Activated CD4-positive, alpha-beta memory T cell treated with anti-CD3 and anti-CD28 coated beads for 36 hours (primary cell): ENCODE measurements at regions not wholly inside any gene's neighbourhood (a gene's known extent, or its start where the extent isn't known, plus 50 kb on each side); places are given as distances from the start of the nearest gene placed in this dataset.

Experiments
- CTCF ChIA-PET: fragments of 350-600 bp; sonication (Branson Sonifier 250); formaldehyde crosslinking; loops from one replicate; lab custom pipeline; 2021; ENCODE audit warnings: antibody characterized with exemption, inconsistent platforms; lab: Charles Lee
- POLR2A ChIA-PET: fragments of 350-600 bp; sonication (Branson Sonifier 250); formaldehyde crosslinking; loops from one replicate; lab custom pipeline; 2021; ENCODE audit warnings: antibody characterized with exemption; lab: Charles Lee
- DNase-seq: peaks from one replicate; pipeline ENCODE4 v3.0.0-alpha.2; 2020
- H3K27ac Mint-ChIP-seq: one replicate; pipeline ENCODE4 v1.8.0; 2021; ENCODE audit warnings: mixed read lengths
- H3K27me3 Mint-ChIP-seq: one replicate; pipeline ENCODE4 v1.8.0; 2021; ENCODE audit warnings: mixed read lengths
- H3K36me3 Mint-ChIP-seq: one replicate; pipeline ENCODE4 v1.8.0; 2021; ENCODE audit warnings: mixed read lengths
- H3K4me1 Mint-ChIP-seq: one replicate; pipeline ENCODE4 v1.8.0; 2021; ENCODE audit warnings: low read depth, mixed read lengths
- H3K4me3 Mint-ChIP-seq: one replicate; pipeline ENCODE4 v1.8.0; 2021; ENCODE audit warnings: mild to moderate bottlenecking, mixed read lengths
- H3K9me3 Mint-ChIP-seq: one replicate; pipeline ENCODE4 v1.8.0; 2021; ENCODE audit warnings: mixed read lengths
- intact Hi-C: fragments of 100-400 bp; cut with micrococcal nuclease; formaldehyde crosslinking; loops from one replicate; pipeline ENCODE4 v1.15.1; 2023

DNA sequence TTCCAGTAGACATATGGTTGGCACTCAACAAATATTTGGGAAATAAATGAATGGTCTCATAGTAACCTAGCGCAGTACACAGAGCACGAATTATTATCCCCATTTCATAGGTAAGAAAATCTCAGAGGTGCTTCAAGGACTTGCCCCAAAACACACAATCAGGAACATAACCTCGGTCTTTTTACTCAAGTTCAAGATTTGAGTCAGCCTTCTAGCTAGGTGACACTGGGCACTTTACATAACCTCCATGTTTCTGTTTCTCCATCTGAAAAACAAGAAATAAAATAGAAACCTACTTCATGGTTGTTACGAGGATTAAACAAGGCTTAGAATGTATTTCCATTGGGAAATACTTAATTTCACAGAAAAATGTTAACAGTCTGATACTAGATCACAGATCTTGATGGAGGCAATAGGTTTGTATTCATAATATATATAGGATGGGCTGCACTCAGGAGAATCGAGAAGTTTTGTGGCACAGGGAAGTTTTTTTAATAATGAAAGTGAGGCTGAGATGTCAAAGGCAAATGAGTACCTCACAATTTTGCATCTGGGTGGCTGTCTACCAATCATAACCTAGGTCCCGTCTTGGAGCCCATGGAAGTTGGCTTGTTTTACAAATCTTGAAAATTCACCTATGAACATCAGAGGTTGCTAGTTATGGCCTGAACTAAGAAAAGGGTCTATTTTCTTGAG lies 147.4 kb upstream of the ZC3H12C start:
- CTCF ChIA-PET = no interaction called here
- H3K4me3 Mint-ChIP-seq = no peak overlapping the region
- H3K9me3 Mint-ChIP-seq = no peaks in the 10 kb centered on the region
- peaks cover 2% of the 10 kb centered on the region for H3K4me1 Mint-ChIP-seq
- no peaks in the 10 kb centered on the region for H3K27me3 Mint-ChIP-seq
- no peak overlapping the region for H3K27ac Mint-ChIP-seq
- no peak for DNase-seq
- POLR2A ChIA-PET = no interaction called here
- intact Hi-C loops = loop anchor here (2.0 to 5.0 kb wide), 5 partner anchors 132 to 487 kb away; partner anchors contain the start of gene ZC3H12C
- H3K36me3 Mint-ChIP-seq = no peaks in the 10 kb centered on the region

DNA sequence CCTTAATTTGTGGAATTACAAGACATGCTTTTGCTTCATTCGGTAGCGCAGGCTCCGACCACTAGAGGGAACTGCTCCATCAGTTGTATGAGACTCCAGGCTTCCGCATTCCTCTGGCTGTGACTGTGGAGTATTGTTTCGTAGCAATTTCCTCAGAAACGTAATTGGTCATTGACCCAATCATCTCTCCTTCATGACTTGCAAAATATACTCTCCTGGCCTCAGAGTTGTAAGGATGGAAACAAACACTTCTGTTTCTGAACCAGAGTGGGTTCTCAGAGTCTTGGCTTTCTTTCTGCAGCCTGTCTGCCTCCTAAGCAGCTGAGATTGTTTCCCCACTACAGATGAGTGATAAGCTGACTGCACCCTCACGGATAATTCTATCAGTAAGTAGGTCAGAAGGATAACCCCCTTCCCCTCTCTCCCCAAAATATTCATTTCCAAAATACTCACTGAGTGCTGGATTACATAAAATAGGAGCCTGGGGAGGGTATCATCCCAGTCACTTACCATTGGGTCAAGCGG lies 146.8 kb upstream of the ZC3H12C start:
- Mint-ChIP-seq H3K27me3 (no peaks in the 10 kb centered on the region), H3K9me3 (no peaks in the 10 kb centered on the region), H3K36me3 (no peaks in the 10 kb centered on the region), H3K4me1 (peaks cover 2% of the 10 kb centered on the region), H3K4me3 (no peak overlapping the region), H3K27ac (no peak overlapping the region)
- intact Hi-C loops = loop anchor here (2.0 to 5.0 kb wide), 5 partner anchors 131 to 486 kb away; partner anchors contain the start of gene ZC3H12C
- ChIA-PET CTCF (interaction anchor here (0.8 kb wide), 1 partner anchor 132 kb away, joined by 3 read pairs; no protein-coding TSS in a partner anchor), POLR2A (no interaction called here)
- DNase-seq = peak; percentile 70

DNA sequence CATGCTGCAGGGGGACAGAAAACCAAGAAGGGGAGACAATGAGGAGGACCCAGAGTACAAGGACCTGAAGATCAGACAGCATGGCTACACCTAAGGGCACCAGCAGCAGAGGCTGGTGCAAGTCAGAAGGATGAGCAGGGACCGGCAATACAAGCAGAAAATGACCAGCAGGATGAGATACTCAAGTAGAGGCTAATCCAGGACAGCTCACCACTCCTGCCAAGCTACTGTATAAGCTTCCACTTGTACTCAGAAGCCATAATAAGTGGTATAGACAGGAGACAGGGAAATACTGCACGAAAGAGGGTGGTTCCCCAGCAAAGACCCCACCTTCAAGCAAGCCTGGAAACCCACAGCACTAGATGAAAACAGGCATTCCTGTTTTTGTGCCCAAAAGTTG lies 138.7 kb upstream of the ZC3H12C start:
- H3K4me3 Mint-ChIP-seq = no peak overlapping the region
- H3K9me3 Mint-ChIP-seq = no peaks in the 10 kb centered on the region
- intact Hi-C loops = no loop called here

GRCh38 chr11:109956124-109956793 lies 136.9 kb upstream of the ZC3H12C start:
- CTCF ChIA-PET = interaction anchor here (0.9 kb wide), 1 partner anchor 11 kb away, joined by 3 read pairs; no protein-coding TSS in a partner anchor
- H3K27ac Mint-ChIP-seq = no peak overlapping the region
- intact Hi-C loops = no loop called here

More for the DNA sequence above, 138.7 kb upstream of the ZC3H12C start:
- ChIA-PET POLR2A (no interaction called here), CTCF (interaction anchor here (0.6 kb wide), 1 partner anchor 1925 kb away, joined by 3 read pairs; no protein-coding TSS in a partner anchor)
- Mint-ChIP-seq H3K36me3 (no peaks in the 10 kb centered on the region), H3K27ac (no peak overlapping the region), H3K4me1 (no peaks in the 10 kb centered on the region), H3K27me3 (peaks cover 4% of the 10 kb centered on the region)
- DNase-seq = no peak

DNA sequence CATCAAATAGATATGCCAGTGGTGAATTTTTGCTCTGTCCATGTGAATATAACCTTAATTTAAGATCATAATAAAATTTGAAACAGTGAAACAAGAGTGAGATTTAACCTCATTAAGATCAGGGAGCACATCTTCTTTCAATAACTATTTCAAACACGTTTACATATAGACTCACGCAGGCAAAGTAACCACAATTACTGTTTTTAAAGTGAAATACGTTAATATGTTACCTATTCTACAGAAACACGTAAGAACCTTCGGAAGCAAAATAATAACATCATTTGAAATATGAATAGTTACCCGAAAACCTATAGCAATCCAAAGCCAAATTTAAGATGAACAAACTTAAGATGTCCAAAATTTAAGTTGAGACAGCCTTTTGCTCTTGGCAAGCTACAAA lies 136.2 kb upstream of the ZC3H12C start:
- Mint-ChIP-seq H3K27me3 (peaks cover 4% of the 10 kb centered on the region), H3K36me3 (no peaks in the 10 kb centered on the region), H3K4me3 (no peak overlapping the region), H3K27ac (no peak overlapping the region), H3K9me3 (no peaks in the 10 kb centered on the region), H3K4me1 (no peaks in the 10 kb centered on the region)
- intact Hi-C loops = no loop called here
- ChIA-PET POLR2A (no interaction called here), CTCF (no interaction called here)
- no peak for DNase-seq

More at GRCh38 chr11:109956124-109956793, 136.9 kb upstream of the ZC3H12C start:
- H3K4me1 Mint-ChIP-seq = no peaks in the 10 kb centered on the region
- H3K9me3 Mint-ChIP-seq = no peaks in the 10 kb centered on the region
- POLR2A ChIA-PET = no interaction called here
- peaks cover 4% of the 10 kb centered on the region for H3K27me3 Mint-ChIP-seq
- no peak overlapping the region for H3K4me3 Mint-ChIP-seq
- DNase-seq = no peak
- H3K36me3 Mint-ChIP-seq = no peaks in the 10 kb centered on the region

- Mint-ChIP-seq H3K9me3 (no peaks in the 10 kb centered on the region), H3K27ac (no peak overlapping the region), H3K27me3 (peaks cover under 1% of the 10 kb centered on the region), H3K36me3 (no peaks in the 10 kb centered on the region), H3K4me3 (no peak overlapping the region), H3K4me1 (no peaks in the 10 kb centered on the region)
- POLR2A ChIA-PET = no interaction called here
- CTCF ChIA-PET = no interaction called here
- DNase-seq = no peak
- intact Hi-C loops = no loop called here
Observed at GRCh38 chr11:109957601-109958000, 135.6 kb upstream of the ZC3H12C start.

DNA sequence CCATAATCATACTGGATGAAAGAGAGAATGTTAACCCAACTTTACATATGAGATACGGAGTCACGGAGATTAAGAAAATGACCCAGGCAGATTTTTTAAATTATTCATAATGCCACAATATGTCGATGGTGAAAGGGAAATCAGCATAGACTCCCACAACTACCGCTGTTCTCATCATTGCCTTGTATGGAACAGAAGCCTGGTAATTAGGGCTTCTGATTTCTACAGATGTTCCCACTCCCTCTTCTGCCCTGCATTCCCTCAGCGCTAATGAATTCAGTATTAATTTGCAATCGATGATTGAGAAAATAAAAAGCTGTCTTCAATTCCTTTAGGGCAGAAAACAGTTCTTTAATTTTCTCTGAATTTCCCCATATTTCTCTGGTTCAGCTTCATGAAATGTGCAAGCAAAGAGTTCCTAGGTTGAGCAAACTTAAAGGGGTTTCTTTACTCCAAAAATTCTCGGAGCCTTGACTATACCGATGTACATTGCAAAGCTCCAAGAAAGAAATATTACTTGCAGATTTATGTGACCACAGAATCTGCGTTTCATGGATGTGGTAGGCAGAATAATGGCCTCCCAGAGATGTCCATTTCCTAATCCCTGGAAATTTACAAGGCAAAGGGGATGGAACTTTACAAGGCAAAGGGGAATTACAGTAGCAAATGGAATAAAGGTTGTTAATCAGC lies 134.9 kb upstream of the ZC3H12C start:
- intact Hi-C loops = no loop called here
- no peaks in the 10 kb centered on the region for H3K36me3 Mint-ChIP-seq
- CTCF ChIA-PET = no interaction called here
- H3K9me3 Mint-ChIP-seq = no peaks in the 10 kb centered on the region
- H3K27me3 Mint-ChIP-seq = no peaks in the 10 kb centered on the region
- POLR2A ChIA-PET = no interaction called here
- no peak for DNase-seq
- no peak overlapping the region for H3K27ac Mint-ChIP-seq
- no peak overlapping the region for H3K4me3 Mint-ChIP-seq
- H3K4me1 Mint-ChIP-seq = no peaks in the 10 kb centered on the region

DNA sequence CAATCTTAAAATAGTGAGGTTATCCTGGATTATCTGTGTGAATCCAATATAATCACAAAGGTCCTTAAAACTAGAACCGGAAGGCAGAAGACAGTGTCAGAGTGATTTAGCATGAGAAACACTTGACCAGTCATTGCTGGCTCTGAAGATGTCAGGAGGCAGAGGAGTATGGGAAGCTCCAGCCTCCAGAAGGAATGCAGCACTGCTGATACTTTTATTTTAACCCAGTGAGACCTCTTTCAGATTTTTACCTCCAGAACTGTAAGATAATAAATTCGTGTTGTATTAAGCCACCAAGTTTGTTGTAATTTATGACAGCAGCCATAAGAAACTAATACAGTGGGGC lies 134.4 kb upstream of the ZC3H12C start:
- no peaks in the 10 kb centered on the region for H3K36me3 Mint-ChIP-seq
- H3K4me1 Mint-ChIP-seq = no peaks in the 10 kb centered on the region
- no peak overlapping the region for H3K27ac Mint-ChIP-seq
- no peaks in the 10 kb centered on the region for H3K9me3 Mint-ChIP-seq
- intact Hi-C loops = no loop called here
- no peaks in the 10 kb centered on the region for H3K27me3 Mint-ChIP-seq
- CTCF ChIA-PET = no interaction called here
- POLR2A ChIA-PET = no interaction called here
- no peak for DNase-seq
- no peak overlapping the region for H3K4me3 Mint-ChIP-seq

DNA sequence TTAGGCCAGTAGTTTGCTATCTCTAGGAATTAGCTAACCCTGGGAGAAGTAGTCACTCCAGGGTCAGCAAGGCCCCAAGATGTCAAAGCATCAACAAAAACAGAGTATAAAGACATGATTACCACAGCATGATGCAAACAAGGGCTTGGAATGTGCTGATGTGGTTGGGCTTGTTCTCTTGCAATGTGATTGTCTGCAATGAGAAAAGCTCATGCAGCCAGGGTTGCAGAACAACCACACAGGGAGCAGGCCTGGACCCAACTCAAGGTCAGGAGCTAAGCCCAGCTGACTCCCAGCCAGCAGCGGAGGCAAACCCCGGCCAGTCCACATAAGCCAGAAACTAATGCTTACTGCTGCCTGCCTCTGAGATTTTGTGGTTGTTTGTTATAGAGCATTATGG lies 132.4 kb upstream of the ZC3H12C start:
- H3K9me3 Mint-ChIP-seq = peaks cover 2% of the 10 kb centered on the region
- intact Hi-C loops = no loop called here
- no peaks in the 10 kb centered on the region for H3K27me3 Mint-ChIP-seq
- H3K4me3 Mint-ChIP-seq = no peak overlapping the region
- POLR2A ChIA-PET = no interaction called here
- H3K36me3 Mint-ChIP-seq = no peaks in the 10 kb centered on the region
- no peak for DNase-seq
- CTCF ChIA-PET = no interaction called here
- H3K4me1 Mint-ChIP-seq = no peaks in the 10 kb centered on the region
- no peak overlapping the region for H3K27ac Mint-ChIP-seq

GRCh38 chr11:109961261-109961660 lies 131.9 kb upstream of the ZC3H12C start:
- peaks cover 2% of the 10 kb centered on the region for H3K9me3 Mint-ChIP-seq
- ChIA-PET CTCF (no interaction called here), POLR2A (no interaction called here)
- no peaks in the 10 kb centered on the region for H3K4me1 Mint-ChIP-seq
- H3K4me3 Mint-ChIP-seq = no peak overlapping the region
- no peaks in the 10 kb centered on the region for H3K36me3 Mint-ChIP-seq
- H3K27me3 Mint-ChIP-seq = no peaks in the 10 kb centered on the region
- no peak overlapping the region for H3K27ac Mint-ChIP-seq
- intact Hi-C loops = no loop called here
- DNase-seq = no peak

DNA sequence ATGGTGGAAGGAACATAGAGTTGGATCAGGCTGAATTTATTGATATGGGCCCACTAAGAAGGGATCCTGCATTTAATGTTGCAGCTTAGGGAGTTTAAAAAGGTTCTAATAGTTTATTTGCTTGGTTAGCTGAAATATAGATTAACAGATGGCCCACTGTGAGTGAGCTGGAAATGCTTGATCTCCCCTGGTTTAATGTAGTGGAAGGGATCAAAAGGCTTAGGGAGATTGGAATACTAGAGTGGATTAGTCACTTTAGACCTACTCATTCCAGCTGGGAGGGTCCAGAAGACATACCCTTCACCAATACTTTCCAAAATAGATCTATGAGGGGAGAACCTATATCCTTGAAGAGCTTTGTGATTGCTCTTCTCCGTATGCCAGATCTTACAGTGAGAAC lies 130.1 kb upstream of the ZC3H12C start:
- no peaks in the 10 kb centered on the region for H3K36me3 Mint-ChIP-seq
- H3K27ac Mint-ChIP-seq = no peak overlapping the region
- intact Hi-C loops = no loop called here
- ChIA-PET CTCF (no interaction called here), POLR2A (no interaction called here)
- H3K4me1 Mint-ChIP-seq = no peaks in the 10 kb centered on the region
- H3K27me3 Mint-ChIP-seq = no peaks in the 10 kb centered on the region
- no peak overlapping the region for H3K4me3 Mint-ChIP-seq
- no peak for DNase-seq
- H3K9me3 Mint-ChIP-seq = peaks cover 2% of the 10 kb centered on the region

GRCh38 chr11:109964487-109964886 lies 128.7 kb upstream of the ZC3H12C start:
- no peak overlapping the region for H3K27ac Mint-ChIP-seq
- intact Hi-C loops = no loop called here
- H3K4me1 Mint-ChIP-seq = no peaks in the 10 kb centered on the region
- H3K36me3 Mint-ChIP-seq = no peaks in the 10 kb centered on the region
- DNase-seq = no peak
- peaks cover 2% of the 10 kb centered on the region for H3K9me3 Mint-ChIP-seq
- ChIA-PET POLR2A (no interaction called here), CTCF (no interaction called here)
- no peaks in the 10 kb centered on the region for H3K27me3 Mint-ChIP-seq
- H3K4me3 Mint-ChIP-seq = no peak overlapping the region
